NT2/D1 (cell line): ENCODE measurements at regions not wholly inside any gene's neighbourhood (a gene's known extent, or its start where the extent isn't known, plus 50 kb on each side); places are given as distances from the start of the nearest gene placed in this dataset.

ENCODE experiments used
- YY1 ChIP-seq: IDR thresholded peaks from 2 replicates; pipeline ENCODE4 v1.6.1; 2011; ENCODE audit not compliant: insufficient read length, insufficient read depth
- ZNF274 ChIP-seq: IDR thresholded peaks from 2 replicates; pipeline ENCODE4 v1.6.1; 2011; ENCODE audit warnings: mild to moderate bottlenecking, low read depth, low read length

- TF ChIP-seq YY1 (no peak), ZNF274 (no peak)
Observed at GRCh38 chr4:100083289-100083688, 107.0 kb downstream of the DDIT4L start.
